Left lung (tissue), 4 donors: ENCODE measurements at regions not wholly inside any gene's neighbourhood (a gene's known extent, or its start where the extent isn't known, plus 50 kb on each side); places are given as distances from the start of the nearest gene placed in this dataset.
A peak's percentile ranks its signal among the peaks of the same experiment; 100 is the strongest.

ENCODE experiments used
- ATAC-seq: fragments of 200-7000 bp; cut with Tn5 transposase; one replicate; pipeline ENCODE4 v1.9.1; 2020; ENCODE audit warnings: moderate library complexity
- DNase-seq, 4 donors: peaks; one replicate each; pipeline ENCODE4 v3.0.0-alpha.2; 2013 to 2020
- H3K27ac ChIP-seq, 2 donors: fragments of 200-600 bp; sonication (generic) in 1 of 2; one replicate each; pipeline versions ENCODE4 v1.5.0 to v1.8.0; 2020 to 2021
- H3K27me3 ChIP-seq, 2 donors: fragments of 200-600 bp; sonication (generic) in 1 of 2; one replicate each; pipeline versions ENCODE4 v1.5.0 to v1.8.0; 2020 to 2021
- H3K36me3 ChIP-seq, 2 donors: fragments of 200-600 bp; sonication (generic) in 1 of 2; one replicate each; pipeline versions ENCODE4 v1.5.0 to v1.8.0; 2020 to 2021
- H3K4me1 ChIP-seq, 2 donors: fragments of 200-600 bp; one replicate each; pipeline ENCODE4 v1.8.0; 2021
- H3K4me3 ChIP-seq, 2 donors: fragments of 200-600 bp; sonication (generic) in 1 of 2; one replicate each; pipeline versions ENCODE4 v1.5.0 to v1.8.0; 2020 to 2021; ENCODE audit warnings: mild to moderate bottlenecking in 1 of 2
- H3K9me3 ChIP-seq, 2 donors: fragments of 200-600 bp; sonication (generic) in 1 of 2; one replicate each; pipeline versions ENCODE4 v1.5.0 to v1.8.0; 2020 to 2021
- CTCF ChIP-seq, 2 donors: fragments of 200-600 bp; sonication (generic) in 1 of 2; IDR thresholded peaks; one replicate each; pipeline versions ENCODE4 v1.5.0 to v1.8.0; 2021; ENCODE audit warnings: antibody characterized with exemption in 2 of 2
- intact Hi-C, 2 donors: fragments of 100-400 bp; cut with DNase I; formaldehyde crosslinking; loops; one replicate each; pipeline versions ENCODE4 v1.11.2 to v1.14.2; 2022
- donor health status: DM: no; HTN: yes; CAD: no.
- donor health status: DM: no; HTN: no; CAD: no.

- Histone ChIP-seq H3K27me3 (no peaks in the 10 kb centered on the region), H3K9me3 (no peaks in the 10 kb centered on the region), H3K4me3 (no peak overlapping the region), H3K36me3 (no peaks in the 10 kb centered on the region), H3K27ac (no peak overlapping the region), H3K4me1 (no peaks in the 10 kb centered on the region)
- DNase-seq (peak in 1 of 4 donors; percentile 3), ATAC-seq (peak; percentile 38)
- TF ChIP-seq CTCF (IDR thresholded peaks at IDR 0.05): no peak
- intact Hi-C loops: no loop called here
Measured at GRCh38 chrX:107566604-107567262, 61.6 kb upstream of the PRPS1 start.

- intact Hi-C loops: no loop called here
- H3K4me3 ChIP-seq: no peak overlapping the region
- no peaks in the 10 kb centered on the region for H3K9me3 ChIP-seq
- H3K4me1 ChIP-seq: no peaks in the 10 kb centered on the region
- no peaks in the 10 kb centered on the region for H3K27me3 ChIP-seq
- no peak for TF ChIP-seq CTCF (IDR thresholded peaks at IDR 0.05)
- ATAC-seq: no peak
- DNase-seq: no peak
- no peaks in the 10 kb centered on the region for H3K36me3 ChIP-seq
- no peak overlapping the region for H3K27ac ChIP-seq
Measured at GRCh38 chrX:107567370-107567769, 60.9 kb upstream of the PRPS1 start.

- H3K36me3 ChIP-seq: no peaks in the 10 kb centered on the region
- no peaks in the 10 kb centered on the region for H3K9me3 ChIP-seq
- DNase-seq (peak in 1 of 4 donors; percentile 34), ATAC-seq (peak; percentile 73)
- H3K4me3 ChIP-seq: no peak overlapping the region
- no peak for TF ChIP-seq CTCF (IDR thresholded peaks at IDR 0.05)
- no peak overlapping the region for H3K27ac ChIP-seq
- H3K4me1 ChIP-seq: no peaks in the 10 kb centered on the region
- intact Hi-C loops: no loop called here
- H3K27me3 ChIP-seq: no peaks in the 10 kb centered on the region
Measured at GRCh38 chrX:107571296-107571998, 56.9 kb upstream of the PRPS1 start.

- Histone ChIP-seq H3K27ac (no peak overlapping the region), H3K4me1 (no peaks in the 10 kb centered on the region), H3K36me3 (no peaks in the 10 kb centered on the region), H3K9me3 (no peaks in the 10 kb centered on the region), H3K27me3 (no peaks in the 10 kb centered on the region), H3K4me3 (no peak overlapping the region)
- no peak for DNase-seq
- TF ChIP-seq CTCF (IDR thresholded peaks at IDR 0.05): no peak
- ATAC-seq: no peak
- intact Hi-C loops: no loop called here
Measured at GRCh38 chrX:107573016-107573415, 55.3 kb upstream of the PRPS1 start.

GRCh38 chrX:107574054-107574683, 54.1 kb upstream of the PRPS1 start:
- Histone ChIP-seq H3K4me1 (no peaks in the 10 kb centered on the region), H3K9me3 (no peaks in the 10 kb centered on the region), H3K27me3 (no peaks in the 10 kb centered on the region), H3K27ac (no peak overlapping the region), H3K36me3 (no peaks in the 10 kb centered on the region), H3K4me3 (no peak overlapping the region)
- intact Hi-C loops: no loop called here
- ATAC-seq (peak; percentile 27), DNase-seq (no peak)
- no peak for TF ChIP-seq CTCF (IDR thresholded peaks at IDR 0.05)
